ENCODE measurements at regions not wholly inside any gene's neighbourhood (a gene's known extent, or its start where the extent isn't known, plus 50 kb on each side); places are given as distances from the start of the nearest gene placed in this dataset.

DNA sequence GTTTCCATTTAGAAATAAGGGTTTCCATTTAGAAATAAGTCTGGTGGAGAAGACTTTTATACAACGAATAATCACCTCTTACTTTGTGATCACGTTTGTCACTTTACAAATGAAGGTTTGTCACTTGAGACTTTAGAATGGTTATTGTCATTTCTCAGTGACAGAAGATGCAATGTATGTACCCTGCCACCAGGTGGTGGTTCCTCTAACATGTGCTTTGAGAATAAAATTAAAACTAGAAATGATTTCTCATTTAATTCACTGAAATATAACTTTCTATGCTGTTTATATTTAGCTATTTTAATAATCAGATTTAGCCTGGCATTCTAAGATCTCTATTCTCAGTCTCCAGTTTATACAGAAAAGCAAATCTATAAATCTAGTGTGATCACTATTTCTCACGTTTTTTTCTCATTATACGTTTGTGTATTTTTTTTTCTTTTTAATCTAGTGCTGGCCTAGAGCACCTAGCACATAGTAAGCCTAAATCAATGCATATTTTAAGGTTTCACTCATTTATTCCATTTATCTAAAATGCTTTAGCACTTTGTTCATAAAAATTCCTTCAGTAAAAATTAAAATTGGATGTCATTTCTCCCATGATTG lies 57.4 kb upstream of the TFAP2D start:
- DNase-seq = no peak

DNA sequence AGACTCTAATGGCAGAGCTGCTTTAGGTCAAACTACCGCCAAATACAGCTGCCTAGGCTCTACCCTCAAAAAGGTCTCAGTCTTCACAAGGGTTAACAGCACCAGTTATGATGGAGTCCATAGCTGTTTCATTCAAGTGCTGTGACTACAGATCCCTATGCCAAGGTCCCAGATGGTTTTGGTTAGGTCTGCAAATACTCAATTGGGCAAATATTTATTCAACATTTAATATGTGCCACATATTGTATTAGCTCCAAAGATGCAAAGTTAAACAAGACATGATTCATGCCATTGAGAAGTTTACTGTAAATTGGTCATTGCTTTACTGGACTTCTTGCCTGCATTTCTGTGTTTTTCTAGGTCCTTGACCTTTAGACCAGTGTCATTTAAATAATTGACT lies 55.8 kb upstream of the TFAP2D start:
- DNase-seq = no peak

DNA sequence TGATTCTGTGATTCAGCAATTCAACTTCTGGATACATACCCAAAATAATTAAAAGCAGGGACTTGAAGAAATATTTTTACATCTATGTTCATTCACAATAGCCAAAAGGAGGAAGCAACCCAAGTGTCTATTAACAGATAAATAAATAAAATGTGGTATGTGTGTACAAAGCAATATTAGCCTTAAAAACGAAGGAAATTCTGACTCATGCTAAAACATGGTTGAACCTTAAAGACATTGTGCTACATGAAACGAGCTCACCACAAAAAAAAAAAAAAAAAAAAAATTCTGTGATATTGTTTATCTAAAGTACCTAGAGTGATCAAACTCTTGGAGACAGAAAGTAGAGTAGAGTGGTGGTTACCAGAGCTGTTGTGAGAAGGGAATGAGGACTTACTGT lies 54.8 kb upstream of the TFAP2D start:
- no peak for DNase-seq

DNA sequence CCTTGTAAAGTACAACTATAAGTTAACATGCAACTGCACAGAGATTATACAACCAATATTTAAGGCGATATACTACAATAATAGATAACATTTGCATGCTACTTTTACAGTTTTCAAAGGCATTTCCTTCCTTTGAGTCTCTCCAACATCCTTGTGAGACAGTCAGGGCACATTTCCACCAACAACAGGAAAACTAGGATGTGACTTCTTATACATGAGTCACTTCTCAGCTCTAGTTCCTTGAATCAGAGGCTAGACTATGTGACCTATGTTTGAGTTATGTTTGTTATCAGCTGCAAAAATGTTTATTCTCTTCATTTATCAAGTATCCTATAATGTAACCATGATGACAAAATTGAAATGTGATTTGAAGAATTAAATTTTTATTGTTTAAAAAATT lies 51.7 kb upstream of the TFAP2D start:
- DNase-seq = no peak
